BLaER1 treated with 17β-estradiol and CSF1 and Interleukin-3, amounts not matched to agents 10 nM and 100 nM (cell line): ENCODE measurements at regions not wholly inside any gene's neighbourhood (a gene's known extent, or its start where the extent isn't known, plus 50 kb on each side); places are given as distances from the start of the nearest gene placed in this dataset.
A peak's percentile ranks its signal among the peaks of the same experiment; 100 is the strongest.
"Not testable (repeated sequence)": the region's sequence is repeated elsewhere in the genome, so short reads cannot be mapped to it uniquely, and the experiment has no call there.

Experiments
- H3K27ac ChIP-seq, 11 experiments: shearing (Covaris generic); formaldehyde crosslinking; 2 replicates each; pipeline ENCODE4 v1.8.1; 2022
- H3K27me3 ChIP-seq, 11 experiments: shearing (Covaris generic); formaldehyde crosslinking; 2 replicates each; pipeline ENCODE4 v1.8.1; 2022
- H3K36me3 ChIP-seq, 11 experiments: shearing (Covaris generic); formaldehyde crosslinking; 2 replicates each; pipeline ENCODE4 v1.8.1; 2022
- H3K4me1 ChIP-seq, 10 experiments: shearing (Covaris generic); formaldehyde crosslinking; 2 replicates each; pipeline ENCODE4 v1.8.1; 2022
- H3K4me2 ChIP-seq, 11 experiments: shearing (Covaris generic); formaldehyde crosslinking; 2 replicates each; pipeline ENCODE4 v1.8.1; 2022
- H3K4me3 ChIP-seq, 10 experiments: shearing (Covaris generic); formaldehyde crosslinking; 2 replicates each; pipeline ENCODE4 v1.8.1; 2022
- H3K9ac ChIP-seq, 11 experiments: shearing (Covaris generic); formaldehyde crosslinking; 2 replicates each; pipeline ENCODE4 v1.8.1; 2022
- H3K9me3 ChIP-seq, 11 experiments: shearing (Covaris generic); formaldehyde crosslinking; replicated peaks in 1 of 11; 2 replicates each; pipeline ENCODE4 v1.8.1; 2022
- H4K20me1 ChIP-seq, 11 experiments: shearing (Covaris generic); formaldehyde crosslinking; 2 replicates each; pipeline ENCODE4 v1.8.1; 2022
- Cebpa-rat ChIP-seq, 11 experiments: shearing (Covaris generic); IDR thresholded peaks; 2 replicates each; pipeline ENCODE4 v1.8.1; 2022

- no peaks in the 10 kb centered on the region for H3K9me3 ChIP-seq
- H3K4me2 ChIP-seq: peak overlapping the region in 4 of 11 experiments; percentile 80 to 95 (median 88); a peak in 8 of 22 replicates
- H3K9ac ChIP-seq: peak overlapping the region in 1 of 11 experiments; percentile 15; a peak in 3 of 22 replicates
- no peaks in the 10 kb centered on the region for H3K27me3 ChIP-seq
- peak overlapping the region in 5 of 11 experiments; percentile 41 to 99 (median 96); a peak in 7 of 22 replicates for H3K27ac ChIP-seq
- no peak for TF ChIP-seq Cebpa-rat (IDR thresholded peaks at IDR 0.05)
- H3K4me3 ChIP-seq: no peak overlapping the region
- H4K20me1 ChIP-seq: no peaks in the 10 kb centered on the region
- H3K36me3 ChIP-seq: no peaks in the 10 kb centered on the region
- H3K4me1 ChIP-seq: peaks cover 12 to 82% (median 48%) of the 10 kb centered on the region in 10 experiments; a peak in 19 of 20 replicates
Observed at GRCh38 chr15:92800013-92800412, 100.1 kb upstream of the CHD2 start.

- not testable (repeated sequence) for H4K20me1 ChIP-seq, H3K27me3 ChIP-seq, H3K9me3 ChIP-seq, H3K4me3 ChIP-seq, H3K36me3 ChIP-seq
- Histone ChIP-seq H3K9ac (peak overlapping the region in 3 of 11 experiments; percentile 66 to 97 (median 70); a peak in 4 of 22 replicates), H3K4me2 (peak overlapping the region in 4 of 11 experiments; percentile 80 to 95 (median 88); a peak in 7 of 22 replicates), H3K4me1 (peaks cover 12 to 87% (median 53%) of the 10 kb centered on the region in 10 experiments; a peak in 19 of 20 replicates), H3K27ac (peak overlapping the region in 6 of 11 experiments; percentile 93 to 99 (median 96); a peak in 8 of 22 replicates)
Observed at GRCh38 chr15:92800416-92801055, 99.6 kb upstream of the CHD2 start.

- not testable (repeated sequence) for H3K9me3 ChIP-seq, H3K36me3 ChIP-seq, H4K20me1 ChIP-seq, H3K27me3 ChIP-seq
- peak overlapping the region in 10 of 11 experiments; percentile 40 to 95 (median 80); a peak in 18 of 22 replicates for H3K4me2 ChIP-seq
- H3K27ac ChIP-seq: peak overlapping the region; percentile 5 to 99 (median 96); a peak in 19 of 22 replicates
- H3K4me3 ChIP-seq: peak overlapping the region in 1 of 10 experiments; percentile 33; a peak in 1 of 20 replicates
- H3K4me1 ChIP-seq: peaks cover 12 to 94% (median 56%) of the 10 kb centered on the region in 10 experiments; a peak in 19 of 20 replicates
- H3K9ac ChIP-seq: peak overlapping the region in 6 of 11 experiments; percentile 53 to 97 (median 68); a peak in 12 of 22 replicates
Observed at GRCh38 chr15:92801056-92801773, 98.9 kb upstream of the CHD2 start.

GRCh38 chr15:92801774-92802464 lies 98.2 kb upstream of the CHD2 start:
- peak; percentile 79 to 99 (median 94) for TF ChIP-seq Cebpa-rat (IDR thresholded peaks at IDR 0.05)
- Histone ChIP-seq H4K20me1 (no peaks in the 10 kb centered on the region), H3K4me1 (peaks cover 12 to 97% (median 61%) of the 10 kb centered on the region in 10 experiments; a peak in 19 of 20 replicates), H3K4me2 (peak overlapping the region in 10 of 11 experiments; percentile 40 to 95 (median 80); a peak in 19 of 22 replicates), H3K4me3 (peak overlapping the region in 1 of 10 experiments; percentile 33; a peak in 1 of 20 replicates), H3K27ac (peak overlapping the region; percentile 5 to 99 (median 96); a peak in 21 of 22 replicates), H3K36me3 (no peaks in the 10 kb centered on the region), H3K27me3 (no peaks in the 10 kb centered on the region), H3K9ac (peak overlapping the region in 7 of 11 experiments; percentile 40 to 97 (median 72); a peak in 15 of 22 replicates), H3K9me3 (no peaks in the 10 kb centered on the region)

- no peak for TF ChIP-seq Cebpa-rat (IDR thresholded peaks at IDR 0.05)
- H3K36me3 ChIP-seq: no peaks in the 10 kb centered on the region
- H4K20me1 ChIP-seq: no peaks in the 10 kb centered on the region
- H3K4me3 ChIP-seq: no peak overlapping the region
- peak overlapping the region; percentile 3 to 95 (median 80); a peak in 19 of 22 replicates for H3K4me2 ChIP-seq
- peaks cover 22 to 95% (median 75%) of the 10 kb centered on the region in 10 experiments for H3K4me1 ChIP-seq
- H3K27me3 ChIP-seq: no peaks in the 10 kb centered on the region
- H3K27ac ChIP-seq: peak overlapping the region; percentile 75 to 99 (median 96)
- H3K9ac ChIP-seq: peak overlapping the region in 10 of 11 experiments; percentile 26 to 97 (median 78); a peak in 18 of 22 replicates
- H3K9me3 ChIP-seq: peaks cover 0 to 6% (median 0%) of the 10 kb centered on the region in 11 experiments; a peak in 1 of 22 replicates
Observed at GRCh38 chr15:92803536-92803851, 96.6 kb upstream of the CHD2 start.

GRCh38 chr15:92803852-92804609 lies 96.1 kb upstream of the CHD2 start:
- peaks cover 22 to 90% (median 74%) of the 10 kb centered on the region in 10 experiments for H3K4me1 ChIP-seq
- H4K20me1 ChIP-seq: no peaks in the 10 kb centered on the region
- peaks cover 0 to 6% (median 0%) of the 10 kb centered on the region in 11 experiments; a peak in 1 of 22 replicates for H3K9me3 ChIP-seq
- H3K4me2 ChIP-seq: peak overlapping the region; percentile 3 to 95 (median 78); a peak in 21 of 22 replicates
- no peak overlapping the region for H3K4me3 ChIP-seq
- peak; percentile 85 to 100 (median 98) for TF ChIP-seq Cebpa-rat (IDR thresholded peaks at IDR 0.05)
- H3K36me3 ChIP-seq: no peaks in the 10 kb centered on the region
- H3K27ac ChIP-seq: peak overlapping the region; percentile 75 to 99 (median 96)
- H3K9ac ChIP-seq: peak overlapping the region; percentile 19 to 97 (median 78)
- H3K27me3 ChIP-seq: no peaks in the 10 kb centered on the region

- H3K9me3 ChIP-seq, H4K20me1 ChIP-seq, H3K27me3 ChIP-seq, H3K36me3 ChIP-seq, H3K4me3 ChIP-seq: not testable (repeated sequence)
- Histone ChIP-seq H3K9ac (peak overlapping the region; percentile 19 to 97 (median 78)), H3K4me2 (peak overlapping the region in 10 of 11 experiments; percentile 13 to 88 (median 79); a peak in 20 of 22 replicates), H3K4me1 (peaks cover 22 to 84% (median 71%) of the 10 kb centered on the region in 10 experiments), H3K27ac (peak overlapping the region; percentile 75 to 99 (median 96))
Observed at GRCh38 chr15:92804610-92804936, 95.6 kb upstream of the CHD2 start.

GRCh38 chr15:92805080-92805690 lies 94.9 kb upstream of the CHD2 start:
- Histone ChIP-seq H3K27ac (peak overlapping the region; percentile 75 to 99 (median 96)), H3K9ac (peak overlapping the region in 10 of 11 experiments; percentile 6 to 97 (median 80); a peak in 16 of 22 replicates), H3K4me1 (peaks cover 26 to 83% (median 71%) of the 10 kb centered on the region in 10 experiments), H3K9me3 (peaks cover 0 to 6% (median 0%) of the 10 kb centered on the region in 11 experiments; a peak in 1 of 22 replicates), H4K20me1 (no peaks in the 10 kb centered on the region), H3K4me3 (no peak overlapping the region), H3K36me3 (no peaks in the 10 kb centered on the region), H3K27me3 (no peaks in the 10 kb centered on the region), H3K4me2 (peak overlapping the region in 7 of 11 experiments; percentile 60 to 88 (median 81); a peak in 13 of 22 replicates)
- TF ChIP-seq Cebpa-rat (IDR thresholded peaks at IDR 0.05): no peak

- Histone ChIP-seq H3K9ac (peak overlapping the region in 5 of 11 experiments; percentile 38 to 97 (median 87); a peak in 8 of 22 replicates), H3K27ac (peak overlapping the region in 9 of 11 experiments; percentile 93 to 99 (median 97); a peak in 18 of 22 replicates), H3K4me1 (peaks cover 36 to 87% (median 74%) of the 10 kb centered on the region in 10 experiments), H3K4me2 (peak overlapping the region in 4 of 11 experiments; percentile 78 to 88 (median 82); a peak in 8 of 22 replicates)
- H3K4me3 ChIP-seq, H3K27me3 ChIP-seq, H4K20me1 ChIP-seq, H3K9me3 ChIP-seq, H3K36me3 ChIP-seq: not testable (repeated sequence)
Observed at GRCh38 chr15:92806171-92806570, 94.0 kb upstream of the CHD2 start.
